PFSK-1 (cell line): ENCODE measurements at regions not wholly inside any gene's neighbourhood (a gene's known extent, or its start where the extent isn't known, plus 50 kb on each side); places are given as distances from the start of the nearest gene placed in this dataset.

Experiments
- SIN3A ChIP-seq: IDR thresholded peaks from 2 replicates; pipeline ENCODE4 v1.6.1; 2012; ENCODE audit warnings: mild to moderate bottlenecking, low read length, moderate library complexity, borderline replicate concordance; ENCODE audit not compliant: insufficient read depth
- TF ChIP-seq, protein P1 (sequence below), 2 experiments: IDR thresholded peaks; 2 replicates each; pipeline versions ENCODE4 v1.6.1 to v1.8.0; 2011 to 2012; ENCODE audit warnings: low read depth in 2 of 2, low read length in 2 of 2, control low read depth in 1 of 2, inconsistent platforms in 1 of 2, mild to moderate bottlenecking in 1 of 2, moderate library complexity in 1 of 2; ENCODE audit not compliant: insufficient read depth in 1 of 2

DNA sequence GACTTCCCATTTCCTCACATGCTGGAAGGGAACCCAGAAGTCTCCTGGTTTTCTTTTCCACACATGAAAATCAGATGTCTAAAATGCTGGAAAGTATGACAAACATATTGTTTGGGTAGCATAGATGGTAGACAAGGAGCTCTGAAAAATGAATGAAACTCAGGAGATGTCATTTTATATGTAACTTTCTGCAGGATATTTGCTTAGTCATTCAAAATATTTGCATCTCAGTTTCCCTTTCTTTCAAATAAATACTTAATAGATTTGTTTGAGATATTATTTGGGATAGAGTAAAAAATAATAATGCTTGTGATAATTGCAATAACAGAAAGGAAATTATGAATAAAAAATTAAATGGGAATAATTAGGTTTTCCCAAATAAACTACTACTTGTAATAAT lies 298.9 kb upstream of the ADARB2 start:
- TF ChIP-seq SIN3A = no peak
- TF ChIP-seq, protein P1, sequence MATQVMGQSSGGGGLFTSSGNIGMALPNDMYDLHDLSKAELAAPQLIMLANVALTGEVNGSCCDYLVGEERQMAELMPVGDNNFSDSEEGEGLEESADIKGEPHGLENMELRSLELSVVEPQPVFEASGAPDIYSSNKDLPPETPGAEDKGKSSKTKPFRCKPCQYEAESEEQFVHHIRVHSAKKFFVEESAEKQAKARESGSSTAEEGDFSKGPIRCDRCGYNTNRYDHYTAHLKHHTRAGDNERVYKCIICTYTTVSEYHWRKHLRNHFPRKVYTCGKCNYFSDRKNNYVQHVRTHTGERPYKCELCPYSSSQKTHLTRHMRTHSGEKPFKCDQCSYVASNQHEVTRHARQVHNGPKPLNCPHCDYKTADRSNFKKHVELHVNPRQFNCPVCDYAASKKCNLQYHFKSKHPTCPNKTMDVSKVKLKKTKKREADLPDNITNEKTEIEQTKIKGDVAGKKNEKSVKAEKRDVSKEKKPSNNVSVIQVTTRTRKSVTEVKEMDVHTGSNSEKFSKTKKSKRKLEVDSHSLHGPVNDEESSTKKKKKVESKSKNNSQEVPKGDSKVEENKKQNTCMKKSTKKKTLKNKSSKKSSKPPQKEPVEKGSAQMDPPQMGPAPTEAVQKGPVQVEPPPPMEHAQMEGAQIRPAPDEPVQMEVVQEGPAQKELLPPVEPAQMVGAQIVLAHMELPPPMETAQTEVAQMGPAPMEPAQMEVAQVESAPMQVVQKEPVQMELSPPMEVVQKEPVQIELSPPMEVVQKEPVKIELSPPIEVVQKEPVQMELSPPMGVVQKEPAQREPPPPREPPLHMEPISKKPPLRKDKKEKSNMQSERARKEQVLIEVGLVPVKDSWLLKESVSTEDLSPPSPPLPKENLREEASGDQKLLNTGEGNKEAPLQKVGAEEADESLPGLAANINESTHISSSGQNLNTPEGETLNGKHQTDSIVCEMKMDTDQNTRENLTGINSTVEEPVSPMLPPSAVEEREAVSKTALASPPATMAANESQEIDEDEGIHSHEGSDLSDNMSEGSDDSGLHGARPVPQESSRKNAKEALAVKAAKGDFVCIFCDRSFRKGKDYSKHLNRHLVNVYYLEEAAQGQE (IDR thresholded peaks at IDR 0.05; ENCODE audit: insufficient read depth in 1 of 2, low read depth in 2 of 2, low read length in 2 of 2) = no peak
